ENCODE measurements at regions not wholly inside any gene's neighbourhood (a gene's known extent, or its start where the extent isn't known, plus 50 kb on each side); places are given as distances from the start of the nearest gene placed in this dataset.

- Histone ChIP-seq H3K4me1 (peaks cover 0 to 9% (median 4%) of the 10 kb centered on the region in 4 donors), H3K9me3 (no peaks in the 10 kb centered on the region), H3K36me3 (no peaks in the 10 kb centered on the region), H3K27ac (no peak overlapping the region), H3K4me3 (no peak overlapping the region), H3K27me3 (no peaks in the 10 kb centered on the region)
- intact Hi-C loops (cut with DNase I) = no loop called here
- DNase-seq = no peak
- no peak for TF ChIP-seq CTCF (IDR thresholded peaks at IDR 0.05)
- TF ChIP-seq POLR2AphosphoS5 (IDR thresholded peaks at IDR 0.05) = no peak
- TF ChIP-seq EP300 (IDR thresholded peaks at IDR 0.05) = no peak
- TF ChIP-seq POLR2A (IDR thresholded peaks at IDR 0.05) = no peak
- WGBS, 2 donors = 83 to 89% methylated on average over 8 of the region's 8 CpGs
Measured at GRCh38 chr1:108038653-108039236, 73.8 kb upstream of the VAV3 start.

- intact Hi-C loops (cut with DNase I) = no loop called here
- no peak overlapping the region for H3K27ac ChIP-seq
- TF ChIP-seq POLR2AphosphoS5 (IDR thresholded peaks at IDR 0.05) = no peak
- no peak for TF ChIP-seq CTCF (IDR thresholded peaks at IDR 0.05)
- no peak for TF ChIP-seq POLR2A (IDR thresholded peaks at IDR 0.05)
- TF ChIP-seq EP300 (IDR thresholded peaks at IDR 0.05) = no peak
Measured at GRCh38 chr1:108036796-108037562, 72.0 kb upstream of the VAV3 start.

GRCh38 chr1:108034396-108034795, 69.4 kb upstream of the VAV3 start:
- TF ChIP-seq EP300 (IDR thresholded peaks at IDR 0.05) (no peak), CTCF (IDR thresholded peaks at IDR 0.05) (no peak), POLR2AphosphoS5 (IDR thresholded peaks at IDR 0.05) (no peak), POLR2A (IDR thresholded peaks at IDR 0.05) (no peak)
- no peaks in the 10 kb centered on the region for H3K9me3 ChIP-seq
- intact Hi-C loops (cut with DNase I) = no loop called here
- no peaks in the 10 kb centered on the region for H3K4me1 ChIP-seq
- H3K27ac ChIP-seq = no peak overlapping the region
- H3K4me3 ChIP-seq = no peak overlapping the region
- H3K36me3 ChIP-seq = no peaks in the 10 kb centered on the region
- no peaks in the 10 kb centered on the region for H3K27me3 ChIP-seq
- DNase-seq = no peak
- WGBS, 2 donors = 20 to 50% methylated on average over 1 of the region's 1 CpG

More at GRCh38 chr1:108036796-108037562, 72.0 kb upstream of the VAV3 start:
- Histone ChIP-seq H3K27me3 (no peaks in the 10 kb centered on the region), H3K36me3 (no peaks in the 10 kb centered on the region), H3K4me1 (peaks cover 0 to 9% (median 4%) of the 10 kb centered on the region in 4 donors), H3K4me3 (no peak overlapping the region), H3K9me3 (no peaks in the 10 kb centered on the region)
- DNase-seq = no peak
- 87 to 94% methylated on average over 3 of the region's 3 CpGs for WGBS, 2 donors

GRCh38 chr1:108033550-108033951, 68.6 kb upstream of the VAV3 start:
- H3K4me1 ChIP-seq = no peaks in the 10 kb centered on the region
- H3K9me3 ChIP-seq = no peaks in the 10 kb centered on the region
- no peak overlapping the region for H3K27ac ChIP-seq
- no peaks in the 10 kb centered on the region for H3K36me3 ChIP-seq
- DNase-seq = no peak
- no peak overlapping the region for H3K4me3 ChIP-seq
- no peaks in the 10 kb centered on the region for H3K27me3 ChIP-seq
- 88 to 89% methylated on average over 2 of the region's 2 CpGs for WGBS, 2 donors
- TF ChIP-seq EP300 (IDR thresholded peaks at IDR 0.05) (no peak), POLR2AphosphoS5 (IDR thresholded peaks at IDR 0.05) (no peak), CTCF (IDR thresholded peaks at IDR 0.05) (no peak), POLR2A (IDR thresholded peaks at IDR 0.05) (no peak)
- intact Hi-C loops (cut with DNase I) = no loop called here
